H1 (cell line): ENCODE measurements at regions not wholly inside any gene's neighbourhood (a gene's known extent, or its start where the extent isn't known, plus 50 kb on each side); places are given as distances from the start of the nearest gene placed in this dataset.

ENCODE experiments used
- BRCA1 ChIP-seq: IDR thresholded peaks from 2 replicates; pipeline ENCODE4 v1.6.1; 2012; ENCODE audit warnings: low read depth, low read length, improper control_type of control experiment
- HDAC6 ChIP-seq: IDR thresholded peaks from one replicate; pipeline ENCODE4 v1.7.1; 2012; ENCODE audit warnings: low read depth, mild to moderate bottlenecking, inconsistent platforms, low read length, moderate library complexity
- MAFK ChIP-seq: IDR thresholded peaks from 2 replicates; pipeline ENCODE4 v1.6.1; 2012; ENCODE audit warnings: low read depth, mild to moderate bottlenecking, improper control_type of control experiment, low read length
- RBBP5 ChIP-seq: IDR thresholded peaks from 2 replicates; pipeline ENCODE4 v1.7.1; 2012; ENCODE audit warnings: low read depth, mild to moderate bottlenecking, inconsistent platforms, low read length, moderate library complexity, borderline replicate concordance
- TF ChIP-seq, protein P1 (sequence below): fragments of 300-600 bp; sonication (generic); IDR thresholded peaks from 2 replicates; pipeline ENCODE4 v1.7.1; 2012; ENCODE audit warnings: low read length, moderate library complexity, mild to moderate bottlenecking, inconsistent platforms; ENCODE audit not compliant: insufficient replicate concordance

DNA sequence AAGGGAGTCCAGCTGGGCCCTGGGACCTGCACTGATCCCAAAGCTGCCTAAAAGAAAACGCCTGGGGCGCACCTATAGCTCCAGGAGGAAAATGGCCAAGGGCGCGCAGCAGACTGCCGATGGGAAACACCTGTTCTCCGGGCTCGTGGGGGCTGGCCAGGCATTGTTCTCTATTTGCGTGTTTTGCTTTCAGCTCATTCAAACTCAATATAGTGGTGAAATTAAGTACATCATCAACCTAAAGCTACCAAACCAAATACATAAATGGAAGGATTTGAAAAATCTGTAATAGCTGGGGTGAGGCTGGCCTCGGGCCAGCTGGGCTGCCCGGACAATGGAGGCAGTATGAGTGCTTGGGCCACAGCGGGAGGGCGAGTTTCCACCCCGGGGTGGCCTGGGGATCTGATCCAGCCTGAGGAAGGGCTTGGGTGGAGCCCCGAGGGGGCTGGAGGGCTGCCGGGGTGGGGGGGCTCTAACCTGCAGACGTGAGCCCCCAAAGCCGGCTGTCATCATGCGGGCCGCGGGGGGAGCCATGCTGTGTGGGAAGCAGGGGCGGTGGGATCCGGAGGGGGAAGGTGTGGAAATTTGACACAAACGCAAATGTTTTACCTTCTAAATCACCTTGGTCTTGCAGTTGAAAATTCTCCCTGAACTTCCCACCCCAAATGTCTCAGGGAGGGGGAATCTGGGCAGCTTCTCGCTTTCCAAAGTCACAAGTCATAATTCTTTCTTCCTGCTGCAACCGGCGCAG, 77.6 kb downstream of the ASB1 start (continued):
- TF ChIP-seq, protein P1, sequence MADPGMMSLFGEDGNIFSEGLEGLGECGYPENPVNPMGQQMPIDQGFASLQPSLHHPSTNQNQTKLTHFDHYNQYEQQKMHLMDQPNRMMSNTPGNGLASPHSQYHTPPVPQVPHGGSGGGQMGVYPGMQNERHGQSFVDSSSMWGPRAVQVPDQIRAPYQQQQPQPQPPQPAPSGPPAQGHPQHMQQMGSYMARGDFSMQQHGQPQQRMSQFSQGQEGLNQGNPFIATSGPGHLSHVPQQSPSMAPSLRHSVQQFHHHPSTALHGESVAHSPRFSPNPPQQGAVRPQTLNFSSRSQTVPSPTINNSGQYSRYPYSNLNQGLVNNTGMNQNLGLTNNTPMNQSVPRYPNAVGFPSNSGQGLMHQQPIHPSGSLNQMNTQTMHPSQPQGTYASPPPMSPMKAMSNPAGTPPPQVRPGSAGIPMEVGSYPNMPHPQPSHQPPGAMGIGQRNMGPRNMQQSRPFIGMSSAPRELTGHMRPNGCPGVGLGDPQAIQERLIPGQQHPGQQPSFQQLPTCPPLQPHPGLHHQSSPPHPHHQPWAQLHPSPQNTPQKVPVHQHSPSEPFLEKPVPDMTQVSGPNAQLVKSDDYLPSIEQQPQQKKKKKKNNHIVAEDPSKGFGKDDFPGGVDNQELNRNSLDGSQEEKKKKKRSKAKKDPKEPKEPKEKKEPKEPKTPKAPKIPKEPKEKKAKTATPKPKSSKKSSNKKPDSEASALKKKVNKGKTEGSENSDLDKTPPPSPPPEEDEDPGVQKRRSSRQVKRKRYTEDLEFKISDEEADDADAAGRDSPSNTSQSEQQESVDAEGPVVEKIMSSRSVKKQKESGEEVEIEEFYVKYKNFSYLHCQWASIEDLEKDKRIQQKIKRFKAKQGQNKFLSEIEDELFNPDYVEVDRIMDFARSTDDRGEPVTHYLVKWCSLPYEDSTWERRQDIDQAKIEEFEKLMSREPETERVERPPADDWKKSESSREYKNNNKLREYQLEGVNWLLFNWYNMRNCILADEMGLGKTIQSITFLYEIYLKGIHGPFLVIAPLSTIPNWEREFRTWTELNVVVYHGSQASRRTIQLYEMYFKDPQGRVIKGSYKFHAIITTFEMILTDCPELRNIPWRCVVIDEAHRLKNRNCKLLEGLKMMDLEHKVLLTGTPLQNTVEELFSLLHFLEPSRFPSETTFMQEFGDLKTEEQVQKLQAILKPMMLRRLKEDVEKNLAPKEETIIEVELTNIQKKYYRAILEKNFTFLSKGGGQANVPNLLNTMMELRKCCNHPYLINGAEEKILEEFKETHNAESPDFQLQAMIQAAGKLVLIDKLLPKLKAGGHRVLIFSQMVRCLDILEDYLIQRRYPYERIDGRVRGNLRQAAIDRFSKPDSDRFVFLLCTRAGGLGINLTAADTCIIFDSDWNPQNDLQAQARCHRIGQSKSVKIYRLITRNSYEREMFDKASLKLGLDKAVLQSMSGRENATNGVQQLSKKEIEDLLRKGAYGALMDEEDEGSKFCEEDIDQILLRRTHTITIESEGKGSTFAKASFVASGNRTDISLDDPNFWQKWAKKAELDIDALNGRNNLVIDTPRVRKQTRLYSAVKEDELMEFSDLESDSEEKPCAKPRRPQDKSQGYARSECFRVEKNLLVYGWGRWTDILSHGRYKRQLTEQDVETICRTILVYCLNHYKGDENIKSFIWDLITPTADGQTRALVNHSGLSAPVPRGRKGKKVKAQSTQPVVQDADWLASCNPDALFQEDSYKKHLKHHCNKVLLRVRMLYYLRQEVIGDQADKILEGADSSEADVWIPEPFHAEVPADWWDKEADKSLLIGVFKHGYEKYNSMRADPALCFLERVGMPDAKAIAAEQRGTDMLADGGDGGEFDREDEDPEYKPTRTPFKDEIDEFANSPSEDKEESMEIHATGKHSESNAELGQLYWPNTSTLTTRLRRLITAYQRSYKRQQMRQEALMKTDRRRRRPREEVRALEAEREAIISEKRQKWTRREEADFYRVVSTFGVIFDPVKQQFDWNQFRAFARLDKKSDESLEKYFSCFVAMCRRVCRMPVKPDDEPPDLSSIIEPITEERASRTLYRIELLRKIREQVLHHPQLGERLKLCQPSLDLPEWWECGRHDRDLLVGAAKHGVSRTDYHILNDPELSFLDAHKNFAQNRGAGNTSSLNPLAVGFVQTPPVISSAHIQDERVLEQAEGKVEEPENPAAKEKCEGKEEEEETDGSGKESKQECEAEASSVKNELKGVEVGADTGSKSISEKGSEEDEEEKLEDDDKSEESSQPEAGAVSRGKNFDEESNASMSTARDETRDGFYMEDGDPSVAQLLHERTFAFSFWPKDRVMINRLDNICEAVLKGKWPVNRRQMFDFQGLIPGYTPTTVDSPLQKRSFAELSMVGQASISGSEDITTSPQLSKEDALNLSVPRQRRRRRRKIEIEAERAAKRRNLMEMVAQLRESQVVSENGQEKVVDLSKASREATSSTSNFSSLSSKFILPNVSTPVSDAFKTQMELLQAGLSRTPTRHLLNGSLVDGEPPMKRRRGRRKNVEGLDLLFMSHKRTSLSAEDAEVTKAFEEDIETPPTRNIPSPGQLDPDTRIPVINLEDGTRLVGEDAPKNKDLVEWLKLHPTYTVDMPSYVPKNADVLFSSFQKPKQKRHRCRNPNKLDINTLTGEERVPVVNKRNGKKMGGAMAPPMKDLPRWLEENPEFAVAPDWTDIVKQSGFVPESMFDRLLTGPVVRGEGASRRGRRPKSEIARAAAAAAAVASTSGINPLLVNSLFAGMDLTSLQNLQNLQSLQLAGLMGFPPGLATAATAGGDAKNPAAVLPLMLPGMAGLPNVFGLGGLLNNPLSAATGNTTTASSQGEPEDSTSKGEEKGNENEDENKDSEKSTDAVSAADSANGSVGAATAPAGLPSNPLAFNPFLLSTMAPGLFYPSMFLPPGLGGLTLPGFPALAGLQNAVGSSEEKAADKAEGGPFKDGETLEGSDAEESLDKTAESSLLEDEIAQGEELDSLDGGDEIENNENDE, result no peak
- TF ChIP-seq MAFK (no peak), HDAC6 (no peak), RBBP5 (no peak), BRCA1 (no peak)
